IMR-90 (cell line): ENCODE measurements at regions not wholly inside any gene's neighbourhood (a gene's known extent, or its start where the extent isn't known, plus 50 kb on each side); places are given as distances from the start of the nearest gene placed in this dataset.

Experiments
- ATAC-seq: fragments of 200-7000 bp; cut with Tn5 transposase; 2 replicates; pipeline ENCODE4 v1.9.1; 2020; ENCODE audit warnings: low read depth, mild to moderate bottlenecking, moderate library complexity
- BruUV-seq: library from RNA; stranded (reverse); fragments of 400-500 nt; replicated peaks from 2 replicates; lab custom pipeline; 2021; lab: Mats Ljungman, UMichigan
- CTCF ChIA-PET: fragments of 300-600 bp; formaldehyde crosslinking; extraction: SDS; loops from one replicate; lab custom pipeline; 2021; ENCODE audit warnings: antibody characterized with exemption; lab: Yijun Ruan, JAX
- POLR2A ChIA-PET: fragments of 300-600 bp; sonication (Branson Sonifier 250); formaldehyde crosslinking; loops from one replicate; lab custom pipeline; 2022; ENCODE audit warnings: antibody characterized with exemption; ENCODE audit not compliant: unreplicated experiment; lab: Charles Lee
- DNase-seq: peaks from one replicate; pipeline ENCODE4 v3.0.0; 2013
- H2AFZ ChIP-seq: replicated peaks from 2 replicates; pipeline ENCODE3; 2013; ENCODE audit warnings: low read length, mild to moderate bottlenecking; ENCODE audit not compliant: poor library complexity
- H2AK5ac ChIP-seq: 2 replicates; pipeline ENCODE4 v1.6.1; 2013; ENCODE audit warnings: low read depth, low read length, inconsistent platforms
- H2AK9ac ChIP-seq: replicated peaks from 2 replicates; pipeline ENCODE3; 2013; ENCODE audit warnings: mild to moderate bottlenecking, low read depth, low read length, moderate library complexity; ENCODE audit not compliant: poor library complexity
- H2BK120ac ChIP-seq: 2 replicates; pipeline ENCODE4 v1.6.1; 2013; ENCODE audit warnings: low read depth, low read length, inconsistent platforms
- H2BK15ac ChIP-seq: 3 replicates; pipeline ENCODE4 v1.6.1; 2013; ENCODE audit warnings: low read depth, low read length, inconsistent platforms
- H2BK20ac ChIP-seq: 2 replicates; pipeline ENCODE4 v1.6.1; 2013; ENCODE audit warnings: low read depth, mild to moderate bottlenecking, inconsistent platforms, low read length, moderate library complexity
- H2BK5ac ChIP-seq: 2 replicates; pipeline ENCODE4 v1.6.1; 2013; ENCODE audit warnings: mild to moderate bottlenecking, low read depth, low read length, inconsistent platforms; ENCODE audit not compliant: poor library complexity, severe bottlenecking
- H3K14ac ChIP-seq: replicated peaks from 2 replicates; pipeline ENCODE4 v1.6.1; 2013; ENCODE audit warnings: low read depth, low read length, inconsistent platforms
- H3K18ac ChIP-seq: 2 replicates; pipeline ENCODE4 v1.6.1; 2013; ENCODE audit warnings: low read depth, low read length, control low read depth
- H3K23ac ChIP-seq: 2 replicates; pipeline ENCODE4 v1.6.1; 2013; ENCODE audit warnings: low read depth, low read length, inconsistent platforms
- H3K27ac ChIP-seq: 2 replicates; pipeline ENCODE4 v1.5.1; 2013; ENCODE audit warnings: mild to moderate bottlenecking, control low read depth, low read length; ENCODE audit not compliant: insufficient read depth
- H3K27me3 ChIP-seq: 2 replicates; pipeline ENCODE4 v1.6.1; 2013; ENCODE audit warnings: low read length; ENCODE audit not compliant: control insufficient read depth, insufficient read depth
- H3K36me3 ChIP-seq: 2 replicates; pipeline ENCODE4 v1.6.1; 2013; ENCODE audit warnings: low read length, mixed read lengths; ENCODE audit not compliant: control insufficient read depth, insufficient read depth
- H3K4ac ChIP-seq: 2 replicates; pipeline ENCODE4 v1.6.1; 2013; ENCODE audit warnings: low read depth, low read length, inconsistent platforms
- H3K4me1 ChIP-seq: 2 replicates; pipeline ENCODE4 v1.6.1; 2013; ENCODE audit warnings: low read length, mixed read lengths; ENCODE audit not compliant: control insufficient read depth, insufficient read depth
- H3K4me2 ChIP-seq: 2 replicates; pipeline ENCODE4 v1.6.1; 2013; ENCODE audit warnings: low read depth, mild to moderate bottlenecking, control low read depth, low read length, moderate library complexity
- H3K4me3 ChIP-seq: 2 replicates; pipeline ENCODE4 v1.5.1; 2013; ENCODE audit warnings: low read depth, mild to moderate bottlenecking, control low read depth, low read length, moderate library complexity; ENCODE audit not compliant: insufficient read depth
- H3K56ac ChIP-seq: 2 replicates; pipeline ENCODE4 v1.6.1; 2013; ENCODE audit warnings: low read length, inconsistent platforms; ENCODE audit not compliant: insufficient read depth; ENCODE audit errors: extremely low read depth
- H3K79me1 ChIP-seq, 2 experiments: 2 replicates each; pipeline ENCODE4 v1.6.1; 2013; ENCODE audit warnings: low read length in 2 of 2, inconsistent platforms in 1 of 2, low read depth in 1 of 2
- H3K9ac ChIP-seq: 2 replicates; pipeline ENCODE4 v1.6.1; 2013; ENCODE audit warnings: low read depth, low read length, control low read depth
- H3K9me1 ChIP-seq: 2 replicates; pipeline ENCODE4 v1.6.1; 2013; ENCODE audit warnings: low read length, inconsistent platforms; ENCODE audit not compliant: insufficient read depth
- H3K9me3 ChIP-seq: 2 replicates; pipeline ENCODE4 v1.6.1; 2013; ENCODE audit warnings: low read length; ENCODE audit not compliant: control insufficient read depth, insufficient read depth
- H4K20me1 ChIP-seq: 2 replicates; pipeline ENCODE4 v1.6.1; 2013; ENCODE audit warnings: low read length, inconsistent platforms; ENCODE audit not compliant: insufficient read depth
- H4K5ac ChIP-seq: 2 replicates; pipeline ENCODE4 v1.6.1; 2013; ENCODE audit warnings: mild to moderate bottlenecking, low read depth, low read length, control low read depth
- H4K8ac ChIP-seq, 2 experiments: 2 replicates each; pipeline ENCODE4 v1.6.1; 2013; ENCODE audit warnings: low read depth in 2 of 2, low read length in 2 of 2, control low read depth in 1 of 2, inconsistent platforms in 1 of 2
- H4K91ac ChIP-seq: 2 replicates; pipeline ENCODE4 v1.6.1; 2013; ENCODE audit warnings: low read depth, low read length, inconsistent platforms; ENCODE audit not compliant: insufficient read depth
- CEBPB ChIP-seq: IDR thresholded peaks from 2 replicates; pipeline ENCODE4 v1.6.1; 2012; ENCODE audit warnings: low read depth, low read length, improper control_type of control experiment
- dilution Hi-C: fragments of 300-500 bp; cut with HindIII; formaldehyde crosslinking; loops from one replicate; pipeline ENCODE4 v1.14.3; 2018; ENCODE audit warnings: low sequenced_read_pairs; ENCODE audit not compliant: unreplicated experiment
- in situ Hi-C: fragments of 300-500 bp; cut with MboI; formaldehyde crosslinking; loops from 3 replicates; pipeline ENCODE4 v1.14.3; 2019; ENCODE audit warnings: low sequenced_read_pairs, inconsistent platforms, mixed read lengths
- intact Hi-C: fragments of 100-400 bp; cut with micrococcal nuclease; formaldehyde crosslinking; loops from 2 replicates; pipeline ENCODE4 v1.10.0; 2022

DNA sequence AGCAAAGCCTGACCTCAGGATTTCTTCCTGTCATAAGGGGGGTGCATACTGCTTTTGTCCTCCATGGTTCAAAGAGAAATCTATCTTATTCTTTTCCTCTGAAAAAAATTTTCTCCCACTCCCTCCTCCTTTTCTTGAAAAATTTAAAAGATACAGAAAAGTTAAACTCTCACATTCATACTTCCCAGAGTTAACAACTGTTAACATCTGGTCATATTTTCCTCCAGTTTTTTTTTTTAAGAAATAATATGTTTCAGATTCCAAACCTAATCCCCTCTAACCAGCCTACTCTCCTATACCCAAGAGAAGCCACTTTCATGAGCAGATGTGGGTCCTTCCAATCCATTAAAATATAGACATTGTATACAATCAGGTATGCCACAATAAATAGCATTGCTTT is 378.9 kb upstream of the HNRNPA3 start:
- no peak overlapping the region for H3K9ac ChIP-seq
- H4K20me1 ChIP-seq = no peaks in the 10 kb centered on the region
- no peak overlapping the region for H3K4ac ChIP-seq
- dilution Hi-C loops = no loop called here
- no peak overlapping the region for H2BK15ac ChIP-seq
- H3K4me1 ChIP-seq = no peaks in the 10 kb centered on the region
- BruUV-seq = no TSS peak
- H4K5ac ChIP-seq = no peak overlapping the region
- no peak overlapping the region for H2BK5ac ChIP-seq
- no peak overlapping the region for H3K56ac ChIP-seq
- no peak overlapping the region for H3K27ac ChIP-seq
- ATAC-seq (no peak), DNase-seq (no peak)
- no peak overlapping the region for H2AFZ ChIP-seq
- H2AK5ac ChIP-seq = no peak overlapping the region
- no peak overlapping the region for H4K91ac ChIP-seq
- no peaks in the 10 kb centered on the region for H3K27me3 ChIP-seq
- H3K4me3 ChIP-seq = no peak overlapping the region
- H3K36me3 ChIP-seq = no peaks in the 10 kb centered on the region
- H3K4me2 ChIP-seq = no peak overlapping the region
- H2BK120ac ChIP-seq = no peak overlapping the region
- H4K8ac ChIP-seq = no peak overlapping the region
- in situ Hi-C loops = no loop called here
- H2AK9ac ChIP-seq = no peak overlapping the region
- H2BK20ac ChIP-seq = no peak overlapping the region
- ChIA-PET POLR2A (no interaction called here), CTCF (no interaction called here)
- no peaks in the 10 kb centered on the region for H3K9me1 ChIP-seq
- intact Hi-C loops = no loop called here
- TF ChIP-seq CEBPB = no peak
- H3K14ac ChIP-seq = no peak overlapping the region
- H3K9me3 ChIP-seq = no peaks in the 10 kb centered on the region
- no peak overlapping the region for H3K18ac ChIP-seq
- H3K23ac ChIP-seq = no peak overlapping the region
- no peaks in the 10 kb centered on the region for H3K79me1 ChIP-seq
